Esophagus squamous epithelium (tissue), 5 donors: ENCODE measurements at regions not wholly inside any gene's neighbourhood (a gene's known extent, or its start where the extent isn't known, plus 50 kb on each side); places are given as distances from the start of the nearest gene placed in this dataset.
"Not testable (repeated sequence)": the region's sequence is repeated elsewhere in the genome, so short reads cannot be mapped to it uniquely, and the experiment has no call there.

Source experiments
- DNase-seq: peaks from one replicate; lab custom pipeline; 2025; lab: John Stamatoyannopoulos, UW
- H3K27ac ChIP-seq, 4 donors: fragments of 200-600 bp; sonication (generic); one replicate each; pipeline ENCODE4 v1.5.1; 2016 to 2019; ENCODE audit warnings: mild to moderate bottlenecking in 1 of 4
- H3K27me3 ChIP-seq, 4 donors: fragments of 200-600 bp; sonication (generic); 1 replicate in 3 of 4; 2 replicates in 1 of 4; pipeline versions ENCODE4 v1.5.1 to v1.6.0; 2017 to 2021; ENCODE audit warnings: antibody characterized with exemption in 1 of 4
- H3K36me3 ChIP-seq, 3 donors: fragments of 200-600 bp; sonication (generic); one replicate each; pipeline ENCODE4 v1.5.1; 2016 to 2019
- H3K4me1 ChIP-seq, 3 donors: fragments of 200-600 bp; sonication (generic); one replicate each; pipeline ENCODE4 v1.5.1; 2017 to 2019
- H3K4me3 ChIP-seq, 4 donors: fragments of 200-600 bp; sonication (generic); 1 replicate in 3 of 4; 2 replicates in 1 of 4; pipeline ENCODE4 v1.5.1; 2016 to 2019; ENCODE audit warnings: mild to moderate bottlenecking in 2 of 4, moderate library complexity in 1 of 4
- H3K9me3 ChIP-seq, 3 donors: fragments of 200-600 bp; sonication (generic); one replicate each; pipeline ENCODE4 v1.5.1; 2016 to 2019
- POLR2A ChIP-seq, 4 donors: fragments of 450-650 bp; IDR thresholded peaks; one replicate each; pipeline ENCODE4 v1.6.1; 2017; ENCODE audit warnings: antibody characterized with exemption in 4 of 4, mild to moderate bottlenecking in 4 of 4, moderate library complexity in 3 of 4
- WGBS, 2 donors: methylation state at CpG; one replicate each; pipeline ENCODE4 v1.1.5; 2018; 5-methylcytosine and 5-hydroxymethylcytosine counted together
- intact Hi-C: fragments of 100-400 bp; cut with DNase I; formaldehyde crosslinking; loops from one replicate; pipeline ENCODE4 v1.15.0; 2022
- TF ChIP-seq, protein P1 (sequence below), 6 experiments: fragments of 450-650 bp in 4 of 6; fragments of 200-600 bp in 2 of 6; sonication (generic) in 2 of 6; IDR thresholded peaks; one replicate each; pipeline ENCODE4 v1.5.1; 2016 to 2019; ENCODE audit warnings: antibody characterized with exemption in 6 of 6, mild to moderate bottlenecking in 4 of 6, moderate library complexity in 4 of 6
- donor health status: DM: yes; HTN: yes; CAD: no.

DNA sequence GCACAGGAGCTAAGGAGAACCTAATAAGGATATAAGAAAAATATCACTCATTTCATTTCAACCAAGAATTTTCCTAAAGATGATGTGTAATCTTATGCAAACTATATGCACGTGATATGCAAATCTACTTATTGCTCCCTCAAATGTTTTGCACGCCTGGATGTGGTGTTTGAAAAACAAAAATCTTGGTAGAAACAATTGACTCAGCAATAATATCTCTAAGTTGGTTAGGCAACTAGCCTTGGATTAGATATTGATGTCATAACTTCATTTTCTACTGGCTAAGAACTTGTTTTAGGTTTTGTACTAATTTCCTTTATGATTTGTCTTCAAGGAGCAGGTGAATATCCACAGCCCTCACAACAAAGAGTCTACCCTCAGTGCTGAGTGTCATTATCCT, 164.6 kb downstream of the TM2D1 start:
- intact Hi-C loops = no loop called here
- DNase-seq = no peak
- H3K4me1 ChIP-seq = no peaks in the 10 kb centered on the region
- no peaks in the 10 kb centered on the region for H3K27me3 ChIP-seq
- no peak overlapping the region for H3K4me3 ChIP-seq
- peaks cover 0 to 15% (median 0%) of the 10 kb centered on the region in 3 donors for H3K9me3 ChIP-seq
- no peak overlapping the region for H3K27ac ChIP-seq
- WGBS, 2 donors = 83 to 91% methylated on average over 2 of the region's 2 CpGs
- no peak for TF ChIP-seq POLR2A (IDR thresholded peaks at IDR 0.05)
- no peaks in the 10 kb centered on the region for H3K36me3 ChIP-seq

DNA sequence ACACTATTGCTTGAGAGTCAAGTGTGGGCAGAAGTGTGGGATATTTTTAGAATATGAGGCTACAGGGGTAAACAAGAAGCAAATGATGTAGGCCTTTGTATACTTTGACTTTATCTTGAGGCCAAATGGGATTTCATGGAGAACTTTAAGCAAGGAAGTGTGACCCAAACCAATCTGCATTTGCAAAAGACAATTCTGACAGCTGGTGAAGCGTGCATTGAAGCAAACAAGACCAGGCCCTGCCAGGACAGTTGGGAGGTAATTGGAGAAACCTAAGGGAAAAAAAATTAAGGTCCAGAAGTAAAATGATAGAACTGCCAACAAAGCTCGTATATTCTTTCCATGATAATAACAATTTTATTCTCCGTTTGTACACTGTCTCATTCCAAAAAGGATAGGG, 168.3 kb downstream of the TM2D1 start:
- Histone ChIP-seq H3K4me3 (no peak overlapping the region), H3K27ac (no peak overlapping the region), H3K4me1 (no peaks in the 10 kb centered on the region), H3K36me3 (no peaks in the 10 kb centered on the region), H3K9me3 (peaks cover 0 to 9% (median 0%) of the 10 kb centered on the region in 3 donors), H3K27me3 (no peaks in the 10 kb centered on the region)
- intact Hi-C loops = no loop called here
- TF ChIP-seq, protein P1, sequence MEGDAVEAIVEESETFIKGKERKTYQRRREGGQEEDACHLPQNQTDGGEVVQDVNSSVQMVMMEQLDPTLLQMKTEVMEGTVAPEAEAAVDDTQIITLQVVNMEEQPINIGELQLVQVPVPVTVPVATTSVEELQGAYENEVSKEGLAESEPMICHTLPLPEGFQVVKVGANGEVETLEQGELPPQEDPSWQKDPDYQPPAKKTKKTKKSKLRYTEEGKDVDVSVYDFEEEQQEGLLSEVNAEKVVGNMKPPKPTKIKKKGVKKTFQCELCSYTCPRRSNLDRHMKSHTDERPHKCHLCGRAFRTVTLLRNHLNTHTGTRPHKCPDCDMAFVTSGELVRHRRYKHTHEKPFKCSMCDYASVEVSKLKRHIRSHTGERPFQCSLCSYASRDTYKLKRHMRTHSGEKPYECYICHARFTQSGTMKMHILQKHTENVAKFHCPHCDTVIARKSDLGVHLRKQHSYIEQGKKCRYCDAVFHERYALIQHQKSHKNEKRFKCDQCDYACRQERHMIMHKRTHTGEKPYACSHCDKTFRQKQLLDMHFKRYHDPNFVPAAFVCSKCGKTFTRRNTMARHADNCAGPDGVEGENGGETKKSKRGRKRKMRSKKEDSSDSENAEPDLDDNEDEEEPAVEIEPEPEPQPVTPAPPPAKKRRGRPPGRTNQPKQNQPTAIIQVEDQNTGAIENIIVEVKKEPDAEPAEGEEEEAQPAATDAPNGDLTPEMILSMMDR (IDR thresholded peaks at IDR 0.05) = no peak
- TF ChIP-seq POLR2A (IDR thresholded peaks at IDR 0.05) = no peak
- WGBS, 2 donors = 84% methylated on average over 3 of the region's 3 CpGs
- DNase-seq = no peak

DNA sequence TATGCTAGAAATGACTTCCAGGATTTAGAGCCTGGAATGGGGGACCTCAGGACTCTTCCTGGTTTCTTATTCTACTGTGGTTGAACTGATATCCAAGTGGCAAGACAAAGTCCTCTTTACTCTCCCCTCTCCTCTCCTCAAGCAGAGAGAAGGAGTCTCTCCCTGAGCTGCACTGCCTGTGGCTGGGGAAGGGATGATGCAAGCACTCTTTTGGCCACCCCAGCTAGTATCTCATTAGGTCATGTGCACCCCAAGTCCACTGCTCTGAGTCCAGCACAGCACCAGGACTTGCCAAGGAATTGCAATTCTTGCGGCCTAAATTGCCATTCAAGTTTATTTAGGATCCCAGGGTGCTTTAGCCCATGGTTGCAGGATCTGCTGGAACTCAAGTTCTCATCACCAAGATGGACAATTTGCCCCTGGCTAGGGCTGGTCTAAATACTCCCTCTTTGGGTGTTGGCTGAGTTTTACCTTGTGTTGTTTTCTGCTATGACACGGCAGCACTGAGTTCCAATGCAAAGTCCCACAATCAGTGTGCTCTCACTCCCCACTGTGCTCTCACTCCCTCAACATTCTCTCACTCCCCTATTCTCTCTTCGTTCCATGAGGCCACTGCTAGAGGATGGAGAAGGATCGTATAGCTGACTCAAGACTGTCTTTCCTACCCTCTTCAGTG, 172.2 kb downstream of the TM2D1 start:
- Histone ChIP-seq H3K4me3 (no peak overlapping the region), H3K27ac (no peak overlapping the region), H3K36me3 (no peaks in the 10 kb centered on the region), H3K9me3 (peaks cover 0 to 9% (median 0%) of the 10 kb centered on the region in 3 donors), H3K27me3 (no peaks in the 10 kb centered on the region), H3K4me1 (no peaks in the 10 kb centered on the region)
- intact Hi-C loops = no loop called here
- TF ChIP-seq POLR2A (IDR thresholded peaks at IDR 0.05) = no peak
- no peak for DNase-seq
- WGBS, 2 donors = 80 to 83% methylated on average over 4 of the region's 4 CpGs

DNA sequence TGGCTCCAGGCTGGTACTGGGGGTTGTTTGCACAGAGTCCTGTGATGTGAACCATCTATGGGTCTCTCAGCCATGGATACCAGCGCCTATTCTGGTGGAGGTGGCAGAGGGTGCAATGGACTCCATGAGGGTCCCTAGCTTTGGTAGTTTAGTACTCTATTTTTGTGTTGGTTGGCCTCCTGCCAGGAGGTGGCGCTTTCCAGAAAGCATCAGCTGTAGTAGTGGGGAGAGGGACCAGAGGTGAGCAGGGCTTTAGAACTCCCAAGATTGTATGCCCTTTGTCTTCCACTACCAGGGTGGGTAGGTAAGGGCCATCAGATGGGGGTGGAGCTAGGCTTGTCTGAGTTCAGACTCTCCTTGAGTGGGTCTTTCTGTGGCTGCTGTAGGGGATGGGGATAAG, 177.6 kb downstream of the TM2D1 start:
- WGBS, 2 donors = no CpG with 5 or more reads among the region's 2 CpGs
- H3K4me3 ChIP-seq, DNase-seq, H3K9me3 ChIP-seq, H3K4me1 ChIP-seq, H3K36me3 ChIP-seq, H3K27ac ChIP-seq, intact Hi-C loops, H3K27me3 ChIP-seq: not testable (repeated sequence)

DNA sequence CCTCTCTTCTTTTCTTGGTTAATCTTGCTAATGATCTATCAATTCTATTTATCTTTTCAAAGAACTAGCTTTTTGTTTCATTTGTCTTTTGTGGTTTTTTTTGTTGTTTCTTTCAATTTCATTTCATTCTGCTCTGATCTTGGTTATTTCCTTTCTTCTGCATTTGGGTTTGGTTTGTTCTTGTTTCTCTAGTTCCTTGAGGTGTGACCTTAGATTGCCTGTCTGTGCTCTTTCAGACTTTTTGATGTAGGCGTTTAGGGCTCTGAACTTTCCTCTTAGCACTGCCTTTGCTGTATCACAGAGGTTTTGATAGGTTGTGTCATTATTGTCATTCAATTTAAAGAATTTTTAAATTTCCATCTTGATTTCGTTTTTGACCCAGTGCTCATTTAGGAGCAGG, 180.1 kb downstream of the TM2D1 start:
- intact Hi-C loops, H3K27me3 ChIP-seq, H3K36me3 ChIP-seq, H3K9me3 ChIP-seq, H3K27ac ChIP-seq, H3K4me1 ChIP-seq, H3K4me3 ChIP-seq, DNase-seq: not testable (repeated sequence)
- WGBS, 2 donors = 43 to 74% methylated on average over 2 of the region's 2 CpGs

DNA sequence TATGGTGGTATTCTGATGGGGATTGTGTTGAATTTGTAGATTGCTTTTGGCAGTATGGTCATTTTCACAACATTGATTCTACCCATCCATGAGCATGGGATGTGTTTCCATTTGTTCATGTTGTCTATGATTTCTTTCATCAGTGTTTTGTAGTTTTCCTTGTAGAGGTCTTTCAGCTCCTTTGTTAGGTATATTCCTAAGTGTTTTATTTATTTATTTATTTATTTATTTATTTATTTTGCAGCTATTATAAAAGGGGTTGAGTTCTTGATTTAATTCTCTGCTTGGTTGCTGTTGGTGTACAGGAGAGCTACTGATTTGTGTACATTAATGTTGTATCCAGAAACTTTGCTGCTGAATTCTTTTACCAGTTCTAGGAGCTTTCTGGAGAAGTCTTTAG, 181.4 kb downstream of the TM2D1 start:
- H3K4me3 ChIP-seq, H3K27me3 ChIP-seq, intact Hi-C loops, H3K4me1 ChIP-seq, H3K27ac ChIP-seq, H3K9me3 ChIP-seq, DNase-seq, H3K36me3 ChIP-seq: not testable (repeated sequence)

DNA sequence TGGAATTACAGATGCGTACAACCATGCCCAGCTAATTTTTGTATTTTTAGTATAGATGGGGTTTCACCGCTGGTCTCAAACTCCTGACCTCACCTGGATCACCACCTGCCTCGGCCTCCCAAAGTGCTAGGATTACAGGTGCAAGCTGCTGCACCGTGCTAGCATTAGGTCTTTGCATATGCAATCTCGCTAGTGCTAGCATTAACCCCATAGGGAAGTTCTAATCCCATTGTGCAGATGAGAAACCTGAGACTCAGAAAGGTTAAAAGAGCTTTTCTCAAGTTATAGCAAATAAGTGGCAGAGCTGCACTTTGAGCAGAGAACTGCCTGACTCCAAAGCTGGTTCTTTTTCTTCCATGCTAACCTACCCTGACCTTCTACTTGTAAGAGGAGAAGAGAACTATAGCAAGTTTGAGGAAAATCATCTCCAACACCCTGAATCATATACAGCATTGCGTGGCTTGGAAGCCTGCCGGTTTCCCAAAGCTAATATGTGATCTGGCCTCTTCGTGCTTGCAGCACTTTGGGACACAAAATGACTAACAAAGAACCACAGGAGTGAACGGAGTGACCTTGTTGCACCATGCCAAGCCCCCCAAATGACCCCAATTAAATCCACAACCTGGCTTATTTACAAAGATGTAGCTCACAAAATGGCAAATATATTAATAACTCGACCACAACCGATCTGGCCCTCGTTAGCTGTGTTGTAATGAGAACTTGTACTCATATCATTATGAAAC, 185.1 kb downstream of the TM2D1 start:
- TF ChIP-seq, protein P1 (IDR thresholded peaks at IDR 0.05) = no peak
- TF ChIP-seq POLR2A (IDR thresholded peaks at IDR 0.05) = no peak
- WGBS, 2 donors = 83% methylated on average over 11 to 12 of the region's 12 CpGs
- DNase-seq = no peak

More for the DNA sequence above, 185.1 kb downstream of the TM2D1 start:
- Histone ChIP-seq H3K27ac (no peak overlapping the region), H3K4me1 (no peaks in the 10 kb centered on the region), H3K36me3 (no peaks in the 10 kb centered on the region), H3K27me3 (no peaks in the 10 kb centered on the region), H3K4me3 (no peak overlapping the region), H3K9me3 (no peaks in the 10 kb centered on the region)
- intact Hi-C loops = no loop called here
